ENCODE measurements at regions not wholly inside any gene's neighbourhood (a gene's known extent, or its start where the extent isn't known, plus 50 kb on each side); places are given as distances from the start of the nearest gene placed in this dataset.

DNA sequence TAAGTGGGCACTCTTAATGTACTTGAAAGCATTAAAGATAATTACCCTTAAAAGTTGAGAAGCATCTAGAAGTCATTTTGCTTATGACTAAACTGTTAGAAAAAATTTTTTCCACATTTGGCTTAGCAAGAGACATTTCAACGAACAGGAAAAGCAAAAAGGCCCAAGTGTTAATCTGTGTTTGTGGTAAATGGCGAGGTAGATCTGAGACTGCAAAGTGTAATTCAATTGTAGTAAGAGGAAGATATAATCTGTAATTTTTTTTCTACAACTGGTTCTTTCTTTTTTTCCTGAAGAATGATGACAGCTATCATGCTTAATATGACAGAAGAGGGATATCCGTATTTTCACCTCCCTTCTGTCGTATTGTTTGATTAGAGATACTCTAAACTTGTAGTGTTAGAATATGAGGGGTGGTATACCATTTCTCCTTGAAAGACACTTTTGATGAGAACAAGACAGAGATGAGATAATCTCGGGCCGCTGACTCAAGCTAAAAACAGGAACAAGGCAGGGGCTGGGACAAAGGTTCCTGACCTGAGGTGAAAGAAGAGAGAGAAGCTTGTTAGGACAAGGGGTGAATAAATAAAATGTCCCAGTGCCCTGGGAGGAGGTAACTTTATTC, 459.3 kb upstream of the ZNF608 start:
- TF ChIP-seq POLR2A (IDR thresholded peaks at IDR 0.05; ENCODE audit: low read depth) = no peak
- no peak for TF ChIP-seq CTCF (IDR thresholded peaks at IDR 0.05)
- TF ChIP-seq EP300 (IDR thresholded peaks at IDR 0.05) = no peak

Measured in esophagus muscularis mucosa (tissue), 4 donors.